ENCODE measurements at regions not wholly inside any gene's neighbourhood (a gene's known extent, or its start where the extent isn't known, plus 50 kb on each side); places are given as distances from the start of the nearest gene placed in this dataset.

GRCh38 chr2:211237586-211238275 lies 681.3 kb downstream of the CPS1 start:
- no peak for DNase-seq (ENCODE audit: low spot score)

- no peak for DNase-seq (ENCODE audit: low spot score)
Observed at GRCh38 chr2:211241891-211242290, 685.5 kb downstream of the CPS1 start.

- no peak for DNase-seq (ENCODE audit: low spot score)
Observed at GRCh38 chr2:211247751-211248150, 691.4 kb downstream of the CPS1 start.

GRCh38 chr2:211248841-211249240 lies 692.4 kb downstream of the CPS1 start:
- no peak for DNase-seq (ENCODE audit: low spot score)

DNA sequence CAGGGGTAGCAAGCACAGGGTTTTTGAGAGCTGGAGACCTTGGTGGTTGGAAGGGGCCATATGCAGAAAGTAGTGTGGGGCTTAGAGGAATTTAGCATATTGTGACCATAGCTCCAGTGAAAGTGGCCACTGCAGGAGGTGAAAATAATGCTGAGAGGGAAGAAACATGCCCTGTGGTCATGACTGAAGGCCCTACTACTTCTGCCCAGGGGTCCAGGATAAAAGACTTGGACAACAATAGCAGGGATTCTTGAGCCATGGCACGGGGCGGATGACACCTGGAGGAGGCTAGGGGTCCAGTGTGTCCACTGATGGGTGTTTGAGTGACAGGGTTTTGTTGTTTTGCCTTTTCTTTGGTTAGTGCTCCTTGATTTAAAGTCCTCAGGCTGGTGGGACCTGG lies 694.6 kb downstream of the CPS1 start:
- no peak for DNase-seq (ENCODE audit: low spot score)

GRCh38 chr2:211258646-211259335 lies 702.4 kb downstream of the CPS1 start:
- DNase-seq (ENCODE audit: low spot score): no peak

DNA sequence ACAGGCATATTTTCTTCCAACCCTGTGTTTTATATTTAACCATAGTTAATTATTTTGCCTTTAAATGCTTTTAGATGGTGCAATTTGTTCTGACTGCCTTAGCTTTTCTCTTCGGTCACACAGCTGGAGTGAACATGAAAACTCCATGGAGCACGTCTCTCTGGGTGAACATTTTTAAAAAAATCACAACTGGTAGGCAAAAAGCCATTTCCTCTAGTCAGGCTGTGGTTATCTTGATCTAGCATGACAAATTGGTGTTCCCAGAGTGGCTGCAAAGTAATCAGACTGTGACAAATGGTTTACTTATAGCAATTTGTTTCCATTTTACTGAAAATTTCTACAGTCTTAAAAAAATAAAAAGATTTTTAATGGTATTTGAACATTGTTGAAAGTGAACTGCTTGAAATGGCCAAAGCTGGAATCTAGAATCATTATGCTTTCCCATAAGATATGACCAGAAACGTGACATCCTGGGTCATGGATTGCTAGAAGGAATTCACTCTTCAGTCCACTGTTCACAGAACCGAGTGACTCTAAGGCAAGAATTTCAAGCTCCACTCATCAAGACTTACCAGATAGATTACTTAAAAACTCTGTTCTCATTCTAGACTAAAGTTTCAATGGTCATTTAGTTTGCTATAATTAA lies 703.6 kb downstream of the CPS1 start:
- DNase-seq (ENCODE audit: low spot score): no peak

- no peak for DNase-seq (ENCODE audit: low spot score)
Observed at GRCh38 chr2:211270257-211270656, 713.9 kb downstream of the CPS1 start.

DNA sequence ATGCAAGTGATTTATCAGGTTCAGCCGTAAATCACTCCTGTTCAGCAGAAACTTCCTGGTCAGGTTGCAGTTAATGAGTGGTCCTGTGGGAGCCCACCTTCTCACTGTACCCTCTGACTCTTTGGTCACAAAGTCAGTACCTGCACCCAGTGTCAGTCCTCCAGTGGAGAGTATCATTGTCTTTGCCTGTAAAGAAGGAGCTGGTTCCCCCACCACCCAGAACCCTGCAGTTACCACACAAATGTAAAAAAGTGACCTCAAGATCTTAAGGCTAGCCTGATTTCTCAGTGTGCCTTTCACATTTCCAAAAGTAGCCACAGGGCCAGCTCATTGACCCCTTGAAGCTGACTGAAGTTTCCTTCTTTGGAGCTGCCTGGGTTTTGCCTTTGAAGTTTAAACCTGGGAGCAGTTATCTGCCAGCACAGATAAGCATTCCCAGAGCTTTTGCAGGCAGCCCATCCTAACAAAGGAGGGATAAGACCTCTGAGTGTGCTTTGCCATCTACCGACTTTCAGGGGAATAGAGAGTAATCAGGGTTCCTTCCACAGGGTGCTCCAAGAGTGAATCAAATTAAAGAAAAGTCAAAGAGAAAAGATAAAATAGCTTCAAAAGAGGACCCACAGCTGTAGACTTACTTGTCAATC lies 725.2 kb downstream of the CPS1 start:
- no peak for DNase-seq (ENCODE audit: low spot score)

DNA sequence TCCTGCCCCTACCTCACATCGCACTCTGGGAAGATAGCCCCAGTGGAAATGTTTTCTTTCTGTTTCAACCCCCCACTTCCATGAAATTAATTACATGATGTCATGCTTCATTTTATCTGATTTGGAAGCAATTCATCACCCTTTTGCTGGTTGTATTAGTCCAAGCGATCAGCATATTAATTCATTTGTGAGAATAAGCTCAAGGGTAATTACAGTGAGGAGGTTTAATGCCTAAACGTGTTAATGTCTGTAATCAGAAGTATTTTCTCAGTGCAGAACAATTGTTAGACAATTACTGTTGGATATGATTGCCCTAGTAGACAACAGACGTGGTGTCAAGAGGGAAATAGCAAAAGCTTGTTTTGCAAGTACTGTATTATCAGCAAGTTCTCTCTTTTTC lies 746.3 kb downstream of the CPS1 start:
- no peak for DNase-seq (ENCODE audit: low spot score)

GRCh38 chr2:211306929-211307328 lies 750.5 kb downstream of the CPS1 start:
- no peak for DNase-seq (ENCODE audit: low spot score)

All from hematopoietic multipotent progenitor cell treated with erythropoietin and hydrocortisone succinate and interleukin-3 and kit ligand, for 15 days (in vitro differentiated cells).